Stimulated activated CD8-positive, alpha-beta memory T cell treated with anti-CD3 and anti-CD28 coated beads, Interleukin-4, amount 100 ng/mL, for 24 hours (primary cell): ENCODE measurements at regions not wholly inside any gene's neighbourhood (a gene's known extent, or its start where the extent isn't known, plus 50 kb on each side); places are given as distances from the start of the nearest gene placed in this dataset.

Source experiments
- DNase-seq: peaks from one replicate; pipeline ENCODE4 v3.0.0-alpha.2; 2020; ENCODE audit warnings: low read depth

DNA sequence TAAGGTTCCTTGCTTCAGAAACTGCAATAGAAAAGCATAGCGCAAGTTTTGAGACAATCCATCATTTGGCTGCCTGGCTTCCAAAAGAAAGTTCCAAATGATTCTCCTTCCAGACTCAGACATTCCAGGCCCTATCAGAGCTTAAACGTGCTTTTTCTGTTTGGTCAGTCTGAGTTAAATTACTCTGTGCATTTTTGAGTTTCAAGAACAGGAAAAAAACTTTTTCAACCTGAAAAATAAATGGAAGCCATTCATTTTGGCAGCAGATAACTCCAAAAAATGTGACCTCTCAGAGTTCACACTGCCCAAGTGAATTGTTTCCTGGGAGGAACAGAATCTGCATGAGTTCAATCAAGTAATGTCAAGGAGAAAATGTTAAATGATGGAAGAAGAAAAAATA, 354.2 kb downstream of the CXCL12 start:
- no peak for DNase-seq

DNA sequence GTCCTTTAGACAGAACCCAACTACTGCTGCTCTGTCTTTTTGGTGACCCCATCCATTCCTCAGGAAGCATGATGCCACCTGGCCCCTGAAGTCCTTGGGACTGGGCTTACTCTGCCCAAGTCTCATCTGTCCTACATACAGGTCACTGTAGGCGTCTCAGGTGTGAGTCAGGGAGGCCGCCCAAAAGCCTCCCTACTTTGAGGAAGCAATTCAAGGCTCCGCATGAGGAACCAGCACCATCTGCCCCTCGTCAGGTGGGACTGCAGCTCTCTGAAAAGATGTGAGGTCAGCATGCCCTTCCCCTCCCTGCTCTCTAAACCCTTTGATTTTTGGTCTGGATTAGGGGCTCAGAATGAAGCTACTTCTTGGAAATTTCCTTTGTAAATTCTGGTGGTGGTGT, 354.8 kb downstream of the CXCL12 start:
- DNase-seq, result peak; percentile 1

DNA sequence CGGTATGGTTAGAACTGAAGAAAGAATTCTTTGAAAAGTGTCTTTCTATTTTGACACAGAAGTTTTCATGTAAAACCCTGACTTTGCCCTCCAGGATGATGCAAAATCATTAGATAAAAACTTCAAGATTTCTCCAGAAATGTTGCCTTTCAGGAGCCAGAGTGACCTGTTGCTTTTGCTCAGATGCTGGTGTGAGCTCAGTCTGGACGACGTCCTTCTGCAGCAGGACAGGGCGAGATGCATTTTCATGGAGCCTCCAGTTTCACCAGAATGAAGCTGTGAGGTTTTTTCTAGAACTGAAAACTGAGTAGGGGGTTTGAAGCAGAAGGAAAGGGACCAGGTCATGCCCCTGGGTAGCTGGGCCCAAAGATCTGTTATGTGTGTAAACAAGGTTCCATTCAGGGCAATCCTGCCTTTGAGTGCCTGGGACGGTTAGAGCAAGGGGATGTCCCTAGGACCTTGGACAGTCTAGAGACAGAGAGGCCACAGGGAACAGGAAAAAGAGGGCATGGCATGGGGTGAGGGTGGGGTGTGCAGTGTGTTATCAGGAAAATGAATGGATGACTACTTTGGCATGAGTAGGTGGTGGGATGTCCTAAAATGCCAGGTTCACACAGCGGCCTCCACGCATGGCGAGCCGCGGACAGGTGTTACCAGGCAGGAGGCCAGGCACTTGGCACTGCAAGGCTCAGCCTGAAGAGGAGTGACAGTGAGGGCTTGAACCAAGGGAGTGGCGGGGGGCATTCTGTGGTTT, 356.3 kb downstream of the CXCL12 start:
- no peak for DNase-seq

DNA sequence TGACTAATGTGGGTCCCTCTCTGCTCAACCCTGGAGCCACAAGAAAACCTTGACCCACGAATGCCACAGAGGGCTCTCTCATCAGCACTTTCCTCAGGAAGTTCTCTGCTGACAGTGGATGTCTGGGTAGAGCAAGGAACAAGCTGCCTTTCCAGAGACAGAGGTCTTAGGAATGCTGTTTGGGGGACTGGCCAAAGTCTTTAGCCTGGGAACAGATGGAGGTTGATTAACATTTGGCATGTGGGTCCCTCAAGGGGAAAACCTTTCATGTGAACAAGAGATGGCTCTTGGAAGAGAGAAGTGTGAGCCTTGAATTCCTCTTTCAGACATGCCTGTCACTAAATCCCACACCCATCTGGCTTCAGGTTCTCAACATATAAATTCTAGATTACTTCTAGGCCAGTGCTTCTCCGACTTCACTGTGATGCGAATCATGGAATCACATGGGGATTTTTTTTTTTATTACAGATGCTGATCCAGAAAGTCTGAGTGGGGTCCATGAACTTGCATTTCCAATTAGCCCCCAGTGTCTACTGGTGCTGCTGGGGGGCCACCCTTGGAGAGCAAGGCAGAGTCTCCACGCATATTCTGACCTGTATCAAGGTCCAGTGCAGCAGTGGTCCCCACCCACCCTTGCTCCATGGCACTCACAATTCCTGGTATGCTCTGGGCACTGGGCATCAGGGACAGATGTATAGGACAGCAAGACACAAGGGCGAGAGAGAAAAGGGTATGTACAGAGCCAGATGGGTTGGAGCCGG, 360.4 kb downstream of the CXCL12 start:
- DNase-seq, result no peak

DNA sequence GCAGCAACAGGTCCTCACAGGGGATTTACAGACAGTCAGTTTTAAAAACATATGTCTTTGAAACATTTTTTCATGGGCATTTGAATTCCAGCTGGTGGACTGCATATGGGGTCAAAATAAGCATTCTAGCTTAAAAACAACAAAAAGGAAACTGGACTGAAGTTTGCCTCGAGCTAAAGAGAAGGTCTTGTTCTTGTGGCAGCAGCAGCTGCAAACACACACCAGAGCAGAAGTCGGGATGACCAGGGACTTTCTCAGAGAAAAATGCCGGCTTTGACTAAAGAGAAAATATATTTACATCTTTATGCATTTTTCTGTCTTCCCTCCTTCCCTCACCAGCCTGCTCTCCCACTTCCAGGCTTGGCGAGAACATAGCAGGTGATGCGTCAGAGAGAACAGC, 361.4 kb downstream of the CXCL12 start:
- no peak for DNase-seq

DNA sequence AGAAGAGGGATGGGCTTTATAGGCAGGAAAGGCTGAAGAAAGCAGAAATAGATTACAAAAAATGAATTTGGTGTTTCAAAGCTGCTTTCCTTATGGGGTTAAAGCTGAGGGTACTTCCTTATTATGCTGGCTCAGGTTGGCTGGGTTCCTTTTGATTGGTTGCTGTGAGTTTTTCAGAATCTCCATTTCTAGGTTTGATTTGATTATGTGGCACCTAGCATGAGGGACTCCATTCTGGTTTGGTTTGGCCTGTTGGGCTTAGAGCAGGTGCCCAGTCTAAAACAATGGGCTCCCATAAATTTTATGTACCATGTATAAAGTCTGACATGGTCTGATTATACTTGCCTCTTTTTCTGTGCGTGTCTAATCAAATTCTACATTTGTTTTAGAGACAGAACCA, 362.7 kb downstream of the CXCL12 start:
- DNase-seq, result no peak

DNA sequence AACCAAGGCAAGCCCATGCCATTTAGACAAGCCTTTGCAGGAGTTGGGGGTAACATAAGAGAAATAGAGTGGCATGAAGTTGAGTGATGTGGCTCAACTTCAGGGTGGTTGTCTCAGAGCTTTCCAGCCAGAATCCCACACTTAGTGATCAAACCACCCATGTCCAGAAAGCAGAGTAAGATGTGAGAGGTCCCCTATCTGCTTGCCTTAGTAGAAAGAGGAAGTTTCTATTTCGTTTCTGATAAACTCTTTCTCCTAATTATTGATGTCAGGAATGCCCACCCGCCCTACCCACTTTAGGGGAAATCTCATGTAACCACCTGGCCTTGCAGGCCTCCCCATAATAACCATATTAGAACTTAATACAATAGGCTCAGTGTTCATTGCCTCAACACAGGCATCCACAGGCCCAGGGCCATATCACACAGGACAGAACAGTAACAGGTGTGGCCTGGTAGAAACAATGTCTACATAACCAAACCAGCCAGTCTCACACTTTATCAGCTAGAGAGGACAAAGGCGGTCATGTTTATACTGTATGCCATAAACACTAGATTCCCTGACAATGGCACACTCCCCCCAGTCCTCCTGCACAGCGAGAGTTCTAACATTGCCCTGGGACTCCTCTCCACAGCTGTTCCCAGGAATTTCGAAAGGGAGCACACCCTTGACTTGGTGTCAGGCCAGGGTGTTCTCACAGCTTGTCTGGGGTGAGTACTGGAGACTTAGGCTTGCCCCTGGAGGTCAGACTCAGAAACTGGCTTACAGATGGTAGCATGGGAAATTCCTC, 364.4 kb downstream of the CXCL12 start:
- DNase-seq, result no peak

DNA sequence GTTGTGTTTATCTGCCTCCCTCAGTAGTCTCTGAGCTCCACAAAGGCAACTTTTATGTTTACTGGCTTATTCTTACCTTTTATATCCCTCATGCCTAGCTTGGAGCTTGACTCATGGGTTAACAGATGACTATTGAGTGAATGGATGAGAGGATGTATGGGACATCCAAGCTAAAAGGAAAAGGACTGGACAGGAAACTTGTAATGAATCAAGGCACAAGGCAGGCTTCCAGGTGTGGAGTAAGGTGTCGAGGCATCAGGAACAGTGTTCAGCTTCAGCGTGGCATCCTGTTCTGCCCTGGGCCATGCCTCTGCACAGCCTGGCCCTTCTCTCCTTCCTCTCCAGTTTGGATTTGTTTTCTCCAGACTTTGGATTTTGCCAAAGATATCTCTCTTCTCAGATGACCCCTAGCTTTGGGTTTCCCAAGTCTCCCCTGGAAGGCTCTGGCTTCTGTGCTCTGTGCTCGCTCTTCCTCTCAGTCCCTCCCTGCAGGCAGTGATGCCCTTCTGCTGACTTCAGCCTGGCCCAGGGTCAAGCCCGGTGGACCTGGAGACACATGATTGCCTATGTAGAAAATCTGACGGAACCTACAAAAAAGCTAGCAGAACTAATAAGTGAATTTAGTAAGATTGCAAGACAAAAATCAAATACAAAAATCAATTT, 367.3 kb downstream of the CXCL12 start:
- no peak for DNase-seq

DNA sequence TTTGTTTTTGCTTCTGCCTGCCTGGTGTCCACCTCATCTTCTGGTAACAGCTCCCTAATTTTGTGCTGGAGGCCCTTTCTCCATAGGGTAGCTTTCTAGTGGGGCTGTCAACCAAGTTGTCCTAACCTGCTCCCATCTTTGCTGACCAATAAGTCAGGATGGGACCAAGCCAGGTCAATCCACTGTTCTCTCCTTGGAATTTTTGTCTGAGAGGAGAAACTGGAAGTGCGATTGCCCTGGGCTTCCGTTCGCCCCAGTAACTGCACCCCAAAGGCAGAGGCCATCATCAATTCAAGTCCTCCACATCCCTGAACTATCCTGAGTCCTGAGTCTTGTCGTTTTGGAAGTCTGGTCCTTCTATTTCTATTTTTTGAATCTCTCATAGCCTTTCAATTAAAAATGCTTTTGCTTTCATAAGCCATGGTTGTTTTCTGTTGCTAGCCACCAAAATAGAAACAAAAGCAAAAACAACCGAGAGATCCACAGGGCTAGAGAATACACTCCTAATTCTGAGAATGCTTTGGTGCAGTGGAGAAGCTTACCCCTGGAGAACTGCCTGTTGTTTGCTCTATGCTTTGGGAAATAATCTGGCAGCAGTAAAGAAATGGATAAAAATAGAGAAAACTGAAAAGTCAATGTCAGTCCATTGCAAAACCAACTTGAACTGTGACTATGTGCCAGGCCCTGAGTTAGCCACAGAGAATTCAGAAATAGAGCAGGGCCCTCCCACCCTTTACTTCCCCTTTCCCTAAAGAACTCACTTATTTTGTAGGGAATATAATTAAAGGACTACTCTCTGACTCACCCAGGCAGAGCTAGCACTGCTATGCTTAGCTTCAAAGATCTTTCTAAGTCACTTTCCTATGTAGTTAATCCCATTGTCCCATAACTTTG, 368.1 kb downstream of the CXCL12 start:
- DNase-seq, result no peak

DNA sequence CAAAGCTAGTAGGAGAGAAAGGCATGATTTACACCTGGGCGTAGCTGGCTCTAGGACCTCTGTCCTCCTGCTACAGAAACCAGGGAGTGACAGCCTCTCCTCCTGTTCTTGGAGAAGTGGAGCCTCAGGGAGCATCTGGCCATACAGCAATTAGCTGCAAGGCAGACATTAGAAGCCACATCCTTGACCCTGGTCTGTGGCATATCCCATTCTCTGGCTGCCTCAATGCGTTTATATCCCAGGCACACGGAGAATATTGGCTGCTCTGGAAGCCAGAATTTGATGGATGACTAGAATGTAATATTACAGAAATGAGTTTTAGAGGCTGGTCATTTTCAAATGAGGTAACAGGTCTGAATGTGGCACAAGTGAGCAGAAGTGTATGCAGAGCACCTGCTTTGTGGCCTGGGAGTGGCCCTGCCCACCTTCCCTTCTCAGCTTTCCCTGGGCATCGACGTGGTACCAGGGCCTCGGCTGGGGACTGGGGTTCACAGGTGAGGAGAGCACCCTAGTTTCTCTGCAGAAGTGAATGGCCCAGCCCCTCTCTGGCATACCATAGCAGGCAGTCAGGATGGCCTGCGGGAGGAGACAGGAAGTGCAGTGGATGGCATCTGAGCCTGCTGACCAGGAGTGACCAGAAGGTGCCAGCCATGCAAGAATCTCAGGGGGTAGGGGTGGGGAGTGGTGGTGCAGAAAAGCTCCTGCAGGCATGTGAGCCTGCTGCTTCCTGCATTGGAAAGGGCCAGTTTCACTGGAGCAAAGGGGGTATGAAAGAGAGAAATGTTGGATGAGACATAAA, 367.2 kb upstream of the ZNF32 start:
- no peak for DNase-seq

DNA sequence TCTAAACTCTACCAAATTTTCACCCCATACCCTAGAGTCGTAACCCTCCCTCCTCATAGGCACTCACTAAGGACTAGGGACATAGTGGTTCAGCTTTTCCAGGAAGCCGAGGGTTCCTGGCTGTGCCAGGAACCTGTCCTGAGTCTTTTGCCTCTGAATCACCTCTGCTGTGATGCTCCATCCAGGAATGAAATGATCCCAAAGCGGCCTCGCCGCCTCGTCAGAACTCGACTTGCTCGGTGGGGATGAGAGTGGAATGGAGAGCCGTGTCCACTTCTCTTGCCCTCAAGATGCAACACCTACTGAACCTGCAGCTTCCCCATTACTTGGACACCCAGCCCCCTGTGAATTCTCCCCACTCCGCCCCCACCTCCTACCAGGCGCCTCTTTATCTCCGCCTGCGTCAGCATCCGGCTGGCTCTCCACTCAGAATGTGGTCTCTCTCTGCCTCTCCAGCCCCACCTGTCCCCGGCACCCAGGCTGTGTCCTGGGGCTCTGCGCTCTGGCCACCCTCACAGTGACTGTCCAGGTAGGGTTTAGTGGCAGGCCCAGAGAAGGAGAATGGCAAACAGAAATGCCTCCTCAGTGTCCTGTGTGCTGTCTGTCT, 366.1 kb upstream of the ZNF32 start:
- no peak for DNase-seq

DNA sequence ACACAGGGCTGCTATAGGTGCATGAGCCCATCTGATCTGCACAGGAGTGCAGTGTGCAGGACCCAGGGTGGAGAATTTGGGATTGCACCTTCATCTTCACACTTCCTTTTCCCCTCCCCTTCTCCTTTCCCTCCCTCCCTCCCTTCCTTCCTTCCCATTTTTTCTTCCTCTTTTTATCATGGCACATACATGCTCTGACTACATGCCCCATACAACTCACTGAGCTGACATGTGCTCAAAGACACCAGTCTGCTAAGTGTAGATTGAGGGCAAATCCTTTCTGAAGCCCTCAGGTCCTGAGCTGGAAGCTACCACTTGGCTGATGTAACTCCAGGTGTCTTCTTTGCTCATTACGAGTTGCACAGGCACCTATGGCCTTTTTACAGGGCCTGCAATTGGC, 365.3 kb upstream of the ZNF32 start:
- DNase-seq, result no peak

DNA sequence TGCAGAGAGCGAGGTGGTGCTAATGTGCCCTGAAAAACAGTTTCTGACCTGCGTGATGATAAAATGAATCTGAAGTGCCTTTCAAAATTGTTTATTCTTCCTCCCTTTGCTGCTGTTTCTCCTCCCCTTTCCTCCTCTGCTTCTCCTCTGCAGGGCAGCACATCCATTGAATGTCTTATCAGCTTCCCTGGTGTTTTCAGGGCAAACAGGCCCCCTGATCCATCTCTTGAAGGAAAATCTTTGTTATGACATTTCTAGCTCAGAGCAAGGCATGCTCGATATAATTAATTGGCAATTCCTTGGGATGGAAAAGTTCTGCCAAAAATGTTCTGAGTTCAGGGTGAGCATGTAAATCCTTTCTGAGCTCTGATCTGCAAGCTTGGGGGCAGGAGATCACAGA, 364.2 kb upstream of the ZNF32 start:
- no peak for DNase-seq

DNA sequence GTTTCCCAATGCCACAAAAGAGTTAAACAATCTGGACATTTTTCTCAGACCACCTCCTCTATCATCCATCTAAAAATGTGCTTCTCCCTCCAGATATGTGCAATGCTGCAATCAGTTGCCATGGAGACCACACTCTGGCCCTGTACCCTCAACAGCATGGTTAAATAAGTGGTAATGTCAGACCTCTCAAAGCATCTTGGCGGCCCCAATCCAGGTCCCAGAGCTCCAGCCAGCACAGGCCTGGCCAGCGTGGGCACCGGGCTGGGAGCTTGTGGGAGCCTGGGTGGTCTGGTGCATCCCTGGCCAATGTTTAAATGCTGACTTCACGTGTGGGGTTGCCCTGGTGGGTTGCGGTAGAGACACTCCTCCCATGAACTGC, 362.9 kb upstream of the ZNF32 start:
- DNase-seq, result no peak

DNA sequence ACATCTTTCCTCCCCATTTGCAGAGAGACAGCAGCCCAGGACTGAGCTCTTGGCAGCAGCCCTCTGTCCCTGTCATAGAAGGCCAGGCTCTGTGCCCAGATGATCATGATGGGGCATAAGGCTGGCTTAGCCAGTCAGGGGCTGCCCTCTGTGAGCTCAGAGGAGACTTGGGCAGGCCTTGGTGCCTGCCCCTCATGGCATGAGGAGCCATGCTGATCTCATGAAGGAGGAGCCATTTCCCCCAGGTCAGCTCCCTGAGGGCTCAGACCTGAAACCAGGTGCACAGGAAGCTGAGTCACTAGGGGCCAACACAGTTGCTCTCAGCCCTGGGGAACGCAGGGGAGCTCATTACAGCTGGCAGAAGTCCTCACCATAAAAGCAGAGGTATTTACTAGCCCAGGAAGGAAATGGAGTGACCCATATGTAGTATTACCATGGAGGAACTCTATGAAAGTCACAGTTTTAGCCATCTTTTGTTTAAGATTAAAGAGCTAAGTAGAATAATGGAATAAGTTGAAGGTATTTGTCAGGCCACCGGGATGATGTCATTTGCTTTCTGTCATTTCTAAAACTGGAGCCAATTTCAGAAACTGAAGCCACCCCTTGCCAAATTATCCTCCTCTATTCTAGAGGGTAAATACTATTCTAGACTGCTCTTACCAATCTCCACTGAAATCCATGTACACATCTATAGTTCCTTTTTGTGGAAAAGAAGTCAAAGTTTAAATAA, 362.4 kb upstream of the ZNF32 start:
- no peak for DNase-seq

DNA sequence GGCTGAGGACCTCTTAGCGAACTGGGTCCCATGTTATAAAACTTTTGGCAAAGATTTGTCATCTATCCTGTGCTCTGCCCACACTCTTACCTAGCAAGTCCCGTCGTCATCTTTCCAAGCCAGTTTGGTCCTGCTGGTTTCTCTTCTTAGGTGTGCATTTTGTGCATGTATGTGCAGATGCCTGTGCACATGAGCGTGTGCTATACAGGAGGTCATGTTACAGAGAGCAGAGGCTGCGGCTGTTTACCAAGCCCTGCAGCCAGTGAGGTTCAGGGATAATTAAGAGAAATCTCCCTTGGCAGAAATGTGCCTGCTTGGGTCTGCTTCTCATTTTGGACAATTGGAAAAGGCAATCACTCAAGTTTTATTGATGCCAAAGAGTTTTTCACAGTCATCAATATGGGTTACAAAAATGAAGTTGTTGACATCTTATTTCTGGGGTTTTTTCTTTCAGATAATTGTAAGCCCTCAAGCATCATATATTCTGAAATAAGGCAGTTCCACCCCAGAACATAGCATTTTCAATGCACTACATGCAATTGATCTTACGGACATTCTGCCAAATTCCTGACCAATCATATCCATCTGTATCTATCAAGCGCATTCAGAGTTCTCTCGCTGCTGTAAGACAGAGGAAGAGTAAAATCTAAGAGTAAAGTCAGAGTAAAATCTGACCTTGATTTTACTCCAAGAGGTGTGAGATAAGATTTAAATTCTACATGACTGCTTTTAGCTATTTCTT, 361.4 kb upstream of the ZNF32 start:
- DNase-seq, result no peak

DNA sequence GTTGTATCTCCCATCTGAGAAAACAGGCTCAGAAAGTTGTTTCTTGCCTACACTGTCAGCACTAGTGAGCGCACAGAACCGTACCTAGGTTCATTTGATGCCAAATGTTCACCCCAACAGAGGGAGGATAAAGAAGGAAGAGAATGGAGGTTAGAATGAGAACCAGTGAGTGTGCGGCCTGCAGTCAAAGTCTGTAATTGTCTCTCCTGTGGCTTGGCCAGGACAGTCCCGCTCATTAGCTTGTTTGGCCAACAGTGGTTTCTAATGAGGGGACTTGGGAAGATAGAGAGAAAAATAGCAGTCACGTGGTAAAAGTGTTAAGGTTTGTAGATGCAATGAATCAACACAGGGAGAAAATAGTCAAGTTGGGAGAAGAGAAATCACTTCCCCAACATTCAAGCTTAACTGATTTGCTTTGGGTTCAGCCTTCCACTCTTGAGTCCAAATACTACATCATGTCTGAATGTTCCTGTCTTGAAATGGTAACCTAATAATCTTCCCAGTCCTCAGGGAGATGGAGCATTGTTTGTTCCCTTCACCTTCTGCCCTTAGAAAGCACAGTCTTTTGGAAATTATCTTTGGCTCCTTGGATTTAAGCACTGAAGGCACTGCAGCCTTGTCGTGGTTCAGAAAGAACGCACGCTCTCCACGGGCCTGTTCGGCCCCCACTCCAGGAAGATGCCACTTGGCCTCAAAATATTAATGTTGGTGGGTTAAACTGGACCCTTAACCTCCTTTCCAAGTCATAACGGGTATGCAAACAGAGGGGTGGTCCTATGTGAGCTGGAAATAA, 360.4 kb upstream of the ZNF32 start:
- no peak for DNase-seq
